H9 (cell line): ENCODE measurements at regions not wholly inside any gene's neighbourhood (a gene's known extent, or its start where the extent isn't known, plus 50 kb on each side); places are given as distances from the start of the nearest gene placed in this dataset.

ENCODE experiments used
- DNase-seq: peaks from one replicate; pipeline ENCODE4 v3.0.0-alpha.2; 2017
- H2AFZ ChIP-seq: one replicate; pipeline ENCODE4 v1.6.1; 2013; ENCODE audit warnings: mild to moderate bottlenecking, low read length, control low read depth, moderate library complexity
- H2AK5ac ChIP-seq: 2 replicates; pipeline ENCODE4 v1.6.1; 2013; ENCODE audit warnings: low read length, control low read depth, mixed read lengths; ENCODE audit not compliant: insufficient read length
- H2BK120ac ChIP-seq: one replicate; pipeline ENCODE4 v1.6.1; 2013; ENCODE audit warnings: low read depth, mild to moderate bottlenecking, low read length, control low read depth, inconsistent platforms; ENCODE audit not compliant: poor library complexity, severe bottlenecking
- H2BK12ac ChIP-seq: 2 replicates; pipeline ENCODE4 v1.6.1; 2013; ENCODE audit warnings: low read length, control low read depth, mixed read lengths, low read depth; ENCODE audit not compliant: insufficient read length
- H2BK15ac ChIP-seq: 2 replicates; pipeline ENCODE4 v1.6.1; 2013; ENCODE audit warnings: low read depth, low read length, control low read depth
- H2BK20ac ChIP-seq: one replicate; pipeline ENCODE4 v1.6.1; 2013; ENCODE audit warnings: low read depth, mild to moderate bottlenecking, low read length, control low read depth, inconsistent platforms; ENCODE audit not compliant: poor library complexity, severe bottlenecking
- H2BK5ac ChIP-seq: 2 replicates; pipeline ENCODE4 v1.6.1; 2013; ENCODE audit warnings: low read length, control low read depth, mixed read lengths; ENCODE audit not compliant: insufficient read length
- H3K14ac ChIP-seq: 2 replicates; pipeline ENCODE4 v1.6.1; 2013; ENCODE audit warnings: low read length, control low read depth; ENCODE audit not compliant: insufficient read depth
- H3K18ac ChIP-seq: 2 replicates; pipeline ENCODE4 v1.6.1; 2013; ENCODE audit warnings: low read depth, mild to moderate bottlenecking, mixed read lengths, low read length, control low read depth; ENCODE audit not compliant: insufficient read length
- H3K23ac ChIP-seq: 2 replicates; pipeline ENCODE4 v1.6.1; 2013; ENCODE audit warnings: low read length, control low read depth, mixed read lengths, low read depth; ENCODE audit not compliant: insufficient read length
- H3K23me2 ChIP-seq: 2 replicates; pipeline ENCODE4 v1.6.1; 2013; ENCODE audit warnings: low read depth, mild to moderate bottlenecking, mixed read lengths, low read length, control low read depth; ENCODE audit not compliant: insufficient read length, poor library complexity, severe bottlenecking
- H3K27ac ChIP-seq: 2 replicates; pipeline ENCODE4 v1.5.1; 2013; ENCODE audit warnings: low read length, control low read depth, mixed read lengths, low read depth; ENCODE audit not compliant: insufficient read length
- H3K27me3 ChIP-seq: 2 replicates; pipeline ENCODE4 v1.6.1; 2013; ENCODE audit warnings: low read length, control low read depth, inconsistent platforms; ENCODE audit not compliant: insufficient read depth
- H3K4ac ChIP-seq: 2 replicates; pipeline ENCODE4 v1.6.1; 2013; ENCODE audit warnings: low read depth, mild to moderate bottlenecking, control low read depth, inconsistent platforms, low read length, moderate library complexity
- H3K4me1 ChIP-seq: 2 replicates; pipeline ENCODE4 v1.6.1; 2013; ENCODE audit warnings: low read length, control low read depth, inconsistent platforms; ENCODE audit not compliant: insufficient read depth
- H3K4me2 ChIP-seq: 2 replicates; pipeline ENCODE4 v1.6.1; 2013; ENCODE audit warnings: low read length, control low read depth, mixed read lengths; ENCODE audit not compliant: insufficient read length, insufficient read depth
- H3K56ac ChIP-seq: 2 replicates; pipeline ENCODE4 v1.6.1; 2013; ENCODE audit warnings: low read depth, mild to moderate bottlenecking, mixed read lengths, low read length, control low read depth; ENCODE audit not compliant: insufficient read length
- H3K79me1 ChIP-seq: 2 replicates; pipeline ENCODE4 v1.6.1; 2013; ENCODE audit warnings: low read depth, mild to moderate bottlenecking, moderate library complexity, low read length, control low read depth, inconsistent platforms; ENCODE audit not compliant: insufficient read depth, poor library complexity, severe bottlenecking
- H3K79me2 ChIP-seq: 2 replicates; pipeline ENCODE4 v1.6.1; 2013; ENCODE audit warnings: low read length, control low read depth, inconsistent platforms; ENCODE audit not compliant: insufficient read depth
- H3K9ac ChIP-seq: 2 replicates; pipeline ENCODE4 v1.6.1; 2013; ENCODE audit warnings: low read length, control low read depth, mixed read lengths; ENCODE audit not compliant: insufficient read length; ENCODE audit errors: extremely low read depth
- H3K9me3 ChIP-seq: one replicate; pipeline ENCODE4 v1.6.1; 2013; ENCODE audit warnings: low read depth, low read length, inconsistent platforms; ENCODE audit not compliant: control insufficient read depth
- H3T11ph ChIP-seq: one replicate; pipeline ENCODE4 v1.6.1; 2013; ENCODE audit warnings: mild to moderate bottlenecking, low read length, control low read depth, inconsistent platforms
- H4K20me1 ChIP-seq: one replicate; pipeline ENCODE4 v1.6.1; 2013; ENCODE audit not compliant: control insufficient read depth, insufficient read length, insufficient read depth
- H4K5ac ChIP-seq: 2 replicates; pipeline ENCODE4 v1.6.1; 2013; ENCODE audit warnings: low read depth, mild to moderate bottlenecking, mixed read lengths, low read length, control low read depth; ENCODE audit not compliant: insufficient read length
- H4K8ac ChIP-seq: replicated peaks from 2 replicates; pipeline ENCODE4 v1.6.1; 2013; ENCODE audit warnings: low read length, control low read depth, mixed read lengths, low read depth; ENCODE audit not compliant: insufficient read length
- H4K91ac ChIP-seq: 2 replicates; pipeline ENCODE4 v1.6.1; 2013; ENCODE audit warnings: low read depth, mild to moderate bottlenecking, moderate library complexity, mixed read lengths, low read length, control low read depth; ENCODE audit not compliant: insufficient read length
- H3K27ac Mint-ChIP-seq, 3 experiments: 2 replicates in 2 of 3; 3 replicates in 1 of 3; pipeline ENCODE4 v1.8.0; 2020 to 2021; ENCODE audit warnings: mixed read lengths in 3 of 3, mild to moderate bottlenecking in 1 of 3, moderate library complexity in 1 of 3
- H3K27me3 Mint-ChIP-seq: 2 replicates; pipeline ENCODE4 v1.8.0; 2021; ENCODE audit warnings: low read depth, mild to moderate bottlenecking, moderate library complexity, mixed read lengths
- H3K36me3 Mint-ChIP-seq, 3 experiments: 2 replicates in 2 of 3; 3 replicates in 1 of 3; pipeline ENCODE4 v1.8.0; 2020 to 2021; ENCODE audit warnings: low read depth in 3 of 3, mixed read lengths in 3 of 3; ENCODE audit not compliant: insufficient read depth in 1 of 3
- H3K4me1 Mint-ChIP-seq, 2 experiments: 2 replicates each; pipeline ENCODE4 v1.8.0; 2020; ENCODE audit warnings: mixed read lengths in 2 of 2
- H3K4me3 Mint-ChIP-seq, 2 experiments: 2 replicates in 1 of 2; 3 replicates in 1 of 2; pipeline ENCODE4 v1.8.0; 2020 to 2021; ENCODE audit warnings: mild to moderate bottlenecking in 2 of 2, mixed read lengths in 2 of 2, moderate library complexity in 1 of 2
- H3K9me3 Mint-ChIP-seq, 2 experiments: 2 replicates in 1 of 2; 3 replicates in 1 of 2; pipeline ENCODE4 v1.8.0; 2020; ENCODE audit warnings: mild to moderate bottlenecking in 2 of 2, mixed read lengths in 2 of 2, moderate library complexity in 1 of 2
- WGBS: extraction: QIAGEN DNeasy Blood & Tissue Kit; methylation state at CpG from one replicate; pipeline ENCODE4 v1.1.7; 2013; ENCODE audit warnings: missing lambda C conversion rate, low lambda C conversion rate, mixed read lengths; ENCODE audit not compliant: insufficient read length; ENCODE audit errors: extremely low coverage; 5-methylcytosine and 5-hydroxymethylcytosine counted together
- TF ChIP-seq, protein P1 (sequence below): fragments of 200-600 bp; sonication (generic); conservative IDR thresholded peaks from 3 replicates; pipeline ENCODE4 v1.8.0; 2021; ENCODE audit warnings: antibody characterized with exemption, mild to moderate bottlenecking

DNA sequence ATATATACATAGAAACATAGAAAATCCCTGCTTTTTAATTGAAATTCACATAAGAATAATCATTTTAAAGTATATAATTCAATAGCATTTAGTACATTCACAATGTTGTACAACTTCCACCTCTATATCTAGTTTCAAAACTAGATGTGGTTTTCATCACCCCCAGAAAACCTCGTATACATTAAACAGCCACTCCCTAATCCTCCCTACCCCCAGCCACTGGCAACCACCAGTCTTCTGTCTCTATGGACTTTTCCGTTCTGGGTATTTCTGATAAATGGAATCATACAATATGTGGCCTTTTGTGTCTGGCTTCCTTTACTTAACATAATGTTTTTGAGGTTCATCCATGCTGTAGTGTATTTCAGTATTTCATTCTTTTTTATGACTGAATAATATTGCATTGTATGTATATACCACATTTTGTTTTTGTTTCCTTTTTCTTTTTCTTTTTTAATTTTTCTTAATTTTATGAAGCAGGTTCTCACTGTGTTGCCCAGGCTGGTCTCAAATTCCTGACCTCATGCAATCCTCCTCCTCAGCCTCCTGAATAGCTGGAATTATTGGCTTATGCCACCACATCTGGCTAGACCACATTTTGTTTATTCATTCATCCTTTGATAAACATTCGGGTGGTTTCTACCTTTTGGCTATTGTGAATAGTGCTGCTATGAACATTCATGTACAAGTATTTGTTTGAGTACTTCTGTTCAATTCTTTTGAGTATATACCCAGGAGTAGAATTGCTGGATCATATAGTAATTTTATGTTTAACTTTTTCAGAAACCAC is 50.6 kb upstream of the RNF152 start:
- Histone ChIP-seq H3K9ac (no peak overlapping the region), H3T11ph (no peak overlapping the region), H3K27ac (no peak overlapping the region), H3K27me3 (no peaks in the 10 kb centered on the region), H3K9me3 (no peaks in the 10 kb centered on the region), H3K4me1 (peaks cover 3% of the 10 kb centered on the region; the same call in 1 of the 2 replicates), H3K4ac (no peak overlapping the region), H3K23ac (no peak overlapping the region), H3K23me2 (no peaks in the 10 kb centered on the region), H2BK12ac (no peak overlapping the region), H2BK20ac (no peak overlapping the region), H2BK5ac (no peak overlapping the region), H2BK15ac (no peak overlapping the region), H3K56ac (no peak overlapping the region), H3K79me1 (no peaks in the 10 kb centered on the region), H3K79me2 (no peaks in the 10 kb centered on the region), H3K18ac (no peak overlapping the region), H2BK120ac (no peak overlapping the region), H3K14ac (no peak overlapping the region), H4K20me1 (no peaks in the 10 kb centered on the region), H2AFZ (no peak overlapping the region), H4K91ac (no peak overlapping the region), H2AK5ac (no peak overlapping the region), H4K5ac (no peak overlapping the region), H3K4me2 (no peak overlapping the region), H4K8ac (no peak overlapping the region)
- TF ChIP-seq, protein P1, sequence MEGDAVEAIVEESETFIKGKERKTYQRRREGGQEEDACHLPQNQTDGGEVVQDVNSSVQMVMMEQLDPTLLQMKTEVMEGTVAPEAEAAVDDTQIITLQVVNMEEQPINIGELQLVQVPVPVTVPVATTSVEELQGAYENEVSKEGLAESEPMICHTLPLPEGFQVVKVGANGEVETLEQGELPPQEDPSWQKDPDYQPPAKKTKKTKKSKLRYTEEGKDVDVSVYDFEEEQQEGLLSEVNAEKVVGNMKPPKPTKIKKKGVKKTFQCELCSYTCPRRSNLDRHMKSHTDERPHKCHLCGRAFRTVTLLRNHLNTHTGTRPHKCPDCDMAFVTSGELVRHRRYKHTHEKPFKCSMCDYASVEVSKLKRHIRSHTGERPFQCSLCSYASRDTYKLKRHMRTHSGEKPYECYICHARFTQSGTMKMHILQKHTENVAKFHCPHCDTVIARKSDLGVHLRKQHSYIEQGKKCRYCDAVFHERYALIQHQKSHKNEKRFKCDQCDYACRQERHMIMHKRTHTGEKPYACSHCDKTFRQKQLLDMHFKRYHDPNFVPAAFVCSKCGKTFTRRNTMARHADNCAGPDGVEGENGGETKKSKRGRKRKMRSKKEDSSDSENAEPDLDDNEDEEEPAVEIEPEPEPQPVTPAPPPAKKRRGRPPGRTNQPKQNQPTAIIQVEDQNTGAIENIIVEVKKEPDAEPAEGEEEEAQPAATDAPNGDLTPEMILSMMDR = no peak
- peaks cover 8 to 10% of the 10 kb centered on the region in 2 experiments for H3K4me1 Mint-ChIP-seq
- H3K27me3 Mint-ChIP-seq = no peaks in the 10 kb centered on the region
- no peak overlapping the region for H3K4me3 Mint-ChIP-seq
- no CpG with 5 or more reads among the region's 3 CpGs for WGBS
- no peak for DNase-seq
- peaks cover 1 to 4% (median 1%) of the 10 kb centered on the region in 3 experiments; a peak in 1 of 7 replicates for H3K36me3 Mint-ChIP-seq
- H3K9me3 Mint-ChIP-seq = no peaks in the 10 kb centered on the region; a peak in 2 of 5 replicates
- H3K27ac Mint-ChIP-seq = no peak overlapping the region
